HG03095 (cell line): ENCODE measurements at regions not wholly inside any gene's neighbourhood (a gene's known extent, or its start where the extent isn't known, plus 50 kb on each side); places are given as distances from the start of the nearest gene placed in this dataset.
"Not testable (repeated sequence)": the region's sequence is repeated elsewhere in the genome, so short reads cannot be mapped to it uniquely, and the experiment has no call there.

Source experiments
- ATAC-seq: cut with Tn5 transposase; IDR thresholded peaks from one replicate; pipeline ENCODE4 v1.9.1; 2021; ENCODE audit warnings: moderate library complexity; ENCODE audit not compliant: unreplicated experiment

DNA sequence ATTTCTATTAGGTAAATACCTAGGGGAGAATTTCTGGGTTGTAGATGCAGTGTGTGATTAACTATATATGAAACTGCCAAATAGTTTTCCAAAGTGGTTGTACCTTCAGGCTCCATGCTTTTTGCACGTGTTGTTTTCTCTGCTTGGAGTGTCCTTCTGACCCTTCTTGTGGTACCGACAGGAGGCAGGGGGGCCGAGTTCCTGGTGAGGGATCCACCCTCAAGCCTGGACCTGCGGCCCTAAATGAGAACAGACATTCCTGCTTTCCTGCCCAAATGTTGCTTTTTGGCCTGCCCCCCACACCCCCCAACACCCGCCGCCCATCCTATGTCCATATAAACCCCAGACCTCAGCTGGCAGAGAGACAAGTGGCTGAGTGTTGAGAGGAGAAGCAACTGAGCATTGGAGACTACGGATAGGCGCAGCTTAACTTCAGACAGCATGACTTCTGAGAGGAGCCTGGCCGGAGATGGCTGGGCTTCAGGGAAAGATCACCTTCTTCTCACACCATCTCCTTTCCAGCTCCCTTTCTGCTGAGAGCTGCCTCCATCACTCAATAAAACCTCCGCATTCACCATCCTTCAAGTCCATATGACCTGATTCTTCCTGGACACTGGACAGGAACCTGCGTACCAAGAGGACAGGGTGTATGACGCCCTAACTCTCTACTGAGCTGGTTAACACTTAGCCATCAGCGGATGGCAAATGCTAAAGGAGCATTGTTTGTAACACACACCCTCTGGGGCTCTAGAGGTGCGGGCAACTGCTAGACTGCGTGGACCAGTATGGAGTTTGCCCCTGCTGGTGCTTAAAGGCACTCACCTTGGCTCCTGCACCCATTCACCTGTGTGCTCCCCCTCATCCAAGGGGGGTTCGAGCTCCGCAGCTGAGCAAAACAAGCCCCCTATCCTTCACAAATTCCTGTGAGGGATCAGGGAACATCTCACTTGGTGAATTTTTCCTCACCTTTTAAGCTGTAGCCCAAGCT, 194.7 kb upstream of the FBXO33 start:
- no peak for ATAC-seq

DNA sequence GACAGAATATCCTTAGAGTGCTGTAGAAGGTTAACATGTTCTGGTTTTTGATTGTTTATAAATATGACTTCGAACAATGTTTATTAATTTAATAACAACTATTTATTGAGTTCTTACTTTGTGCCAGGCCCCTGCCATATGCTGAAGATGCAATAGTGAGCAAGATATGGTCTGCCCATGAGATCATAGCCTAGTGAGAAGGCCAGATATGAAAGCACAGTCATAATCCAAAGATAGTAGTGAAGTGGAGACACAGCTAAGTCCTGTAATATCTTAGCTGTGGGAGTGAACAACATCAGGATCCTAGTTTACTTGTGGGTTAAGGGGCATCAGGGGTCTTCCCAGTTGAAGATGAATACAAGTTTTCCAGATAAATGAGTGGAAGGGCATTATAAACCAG, 189.4 kb upstream of the FBXO33 start:
- no peak for ATAC-seq

DNA sequence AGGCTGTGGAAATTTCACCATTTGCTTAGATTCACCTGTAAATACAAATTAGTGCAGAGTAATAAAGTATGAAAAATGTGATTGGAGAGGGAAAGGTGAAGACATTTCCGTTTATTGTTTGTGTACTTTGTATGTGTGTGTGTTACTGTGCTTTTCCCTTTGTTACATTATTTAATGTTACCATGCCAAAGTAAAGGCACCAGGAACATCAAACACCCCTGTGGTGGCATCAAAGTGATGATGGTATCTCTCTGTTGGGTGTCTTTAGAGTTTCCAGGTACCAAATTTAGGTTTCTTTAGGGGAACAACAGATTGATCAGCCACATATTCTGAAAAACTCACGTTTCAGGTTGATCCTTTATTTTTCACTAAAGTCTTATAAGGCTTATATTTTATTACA, 189.0 kb upstream of the FBXO33 start:
- no peak for ATAC-seq

DNA sequence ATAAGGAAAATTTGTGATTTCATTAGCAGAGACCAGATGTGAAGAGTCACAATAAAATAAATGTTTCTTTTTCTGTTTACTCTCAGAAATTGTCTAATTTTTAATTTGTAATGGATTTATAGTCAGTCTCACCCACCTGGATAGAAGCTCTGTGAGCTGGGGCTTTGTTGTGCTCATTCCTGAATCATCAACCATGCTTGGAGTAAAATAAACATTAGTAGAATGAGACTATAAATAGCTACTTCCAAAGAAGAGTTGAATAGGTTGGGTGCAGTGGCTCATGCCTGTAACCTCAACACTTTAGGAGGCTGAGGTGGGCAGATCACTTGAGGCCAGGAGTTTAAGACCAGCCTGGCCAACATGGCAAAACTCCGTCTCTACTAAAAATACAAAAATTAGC, 185.3 kb upstream of the FBXO33 start:
- no peak for ATAC-seq

DNA sequence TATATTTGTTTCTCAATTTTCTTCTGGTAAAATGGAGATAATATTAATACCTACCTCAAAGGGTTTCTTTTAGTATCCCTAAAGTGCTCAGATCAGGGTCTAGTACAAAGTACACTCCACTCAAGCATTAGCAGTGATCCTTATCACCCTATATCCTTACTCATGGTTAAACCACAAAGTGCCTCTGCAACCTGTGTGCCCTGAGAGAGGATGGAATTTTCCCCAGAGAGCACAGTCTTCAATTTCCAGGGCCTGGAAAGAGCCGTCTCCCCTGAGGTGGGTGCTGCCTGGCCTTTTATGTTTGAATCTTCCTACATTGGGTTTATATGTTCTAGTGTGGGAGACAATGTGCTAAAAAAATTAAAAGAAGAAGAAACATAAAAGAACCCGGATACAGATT, 183.1 kb upstream of the FBXO33 start:
- no peak for ATAC-seq

DNA sequence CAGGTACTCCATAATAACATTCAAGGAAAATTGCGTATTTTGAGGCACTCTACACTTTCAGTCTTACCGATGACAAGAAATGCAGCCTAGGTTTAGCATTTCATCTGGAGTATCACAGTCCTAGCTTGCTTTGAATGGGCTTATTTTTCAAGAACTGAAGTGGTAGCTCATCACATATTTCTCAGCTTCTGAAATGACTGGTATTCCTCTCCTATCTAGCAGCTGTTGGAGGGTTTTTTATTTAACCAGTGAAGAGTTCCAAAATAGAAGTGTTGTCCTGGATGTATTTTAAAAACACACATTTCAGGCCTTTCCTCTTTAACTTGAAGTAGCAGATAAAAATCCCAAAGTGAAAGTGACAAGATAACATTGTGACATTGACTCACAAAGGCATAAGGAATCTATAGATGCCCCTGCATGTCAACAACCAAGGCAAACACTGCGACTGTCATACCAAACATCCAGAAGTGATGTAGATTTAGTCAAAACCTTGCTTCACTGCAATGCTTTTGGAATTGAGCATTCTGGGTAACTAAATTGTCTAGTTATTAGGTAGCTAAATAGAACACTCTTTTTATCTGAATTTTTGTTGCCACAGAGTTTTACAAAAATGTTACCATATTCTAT, 182.2 kb upstream of the FBXO33 start:
- ATAC-seq = no peak

DNA sequence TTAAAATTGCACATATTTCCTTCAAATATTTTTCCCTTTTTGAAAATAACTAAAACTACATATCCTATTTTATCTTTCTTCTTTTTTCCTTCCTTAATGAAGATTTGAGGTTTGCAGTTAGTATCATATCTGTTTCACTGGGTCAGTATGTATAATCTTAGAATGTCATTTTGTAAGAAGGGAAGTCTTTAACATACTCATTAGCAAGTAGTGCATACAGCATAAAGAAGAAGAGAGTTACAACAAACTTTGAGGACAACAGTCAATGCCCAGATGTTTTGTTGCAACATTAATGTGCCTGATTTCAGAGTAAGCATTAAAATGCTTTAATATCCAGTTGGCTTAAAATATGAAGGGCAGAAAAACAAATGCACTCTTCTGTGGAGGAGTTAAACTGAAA, 176.9 kb upstream of the FBXO33 start:
- no peak for ATAC-seq

DNA sequence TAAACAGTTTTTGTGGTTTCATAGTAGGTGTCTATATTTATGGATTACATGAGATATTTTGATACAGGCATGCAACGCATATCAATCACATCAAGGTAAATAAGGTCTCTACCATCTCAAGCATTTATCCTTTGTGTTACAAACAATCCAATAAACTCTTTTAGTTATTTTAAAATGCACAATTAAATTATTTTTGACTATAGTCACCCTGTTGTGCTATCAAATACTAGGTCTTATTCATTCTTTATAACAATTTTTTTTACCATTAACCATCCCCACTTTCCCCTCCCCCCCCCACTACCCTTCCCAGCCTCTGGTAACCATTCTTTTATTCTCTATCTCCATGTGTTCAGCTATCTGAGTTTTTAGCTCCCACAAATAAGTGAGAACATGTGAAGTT, 175.7 kb upstream of the FBXO33 start:
- ATAC-seq = no peak

DNA sequence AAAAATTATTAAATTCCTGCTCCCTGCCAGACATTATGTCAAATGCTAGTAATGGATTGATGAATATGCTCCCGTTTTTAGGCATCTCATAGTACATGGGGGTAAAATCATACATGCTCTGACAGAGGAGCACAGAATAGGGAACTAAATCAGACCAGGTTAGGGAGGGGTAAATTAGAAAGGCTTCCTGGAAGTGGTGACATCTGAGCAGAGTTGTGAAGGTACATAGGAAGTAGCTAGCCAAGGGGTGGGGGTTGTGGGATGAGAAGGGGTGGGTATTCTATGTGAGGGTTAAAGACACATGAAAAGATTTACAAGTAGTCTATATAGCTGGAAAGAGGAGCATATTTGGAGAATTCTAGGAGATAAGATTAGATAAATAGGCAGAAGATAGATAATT, 171.7 kb upstream of the FBXO33 start:
- no peak for ATAC-seq

DNA sequence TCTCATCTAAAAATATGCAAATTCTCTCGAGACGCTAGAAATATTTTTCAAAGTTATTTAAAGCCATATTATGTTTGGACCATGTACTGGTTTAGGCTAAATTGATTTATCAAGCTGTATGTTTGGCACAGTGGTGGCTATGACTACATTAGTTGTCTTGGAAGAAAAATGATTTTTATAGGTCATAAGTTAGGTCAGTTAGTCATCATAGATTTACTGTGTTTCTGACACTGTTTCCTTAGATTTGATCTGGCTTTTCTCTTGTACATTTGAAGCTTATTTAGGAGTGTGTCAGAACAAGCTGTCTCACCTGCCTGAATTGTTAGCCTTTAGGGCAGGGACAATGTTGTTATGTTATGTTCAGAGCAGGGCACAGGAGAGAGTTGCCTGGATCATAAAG, 161.1 kb upstream of the FBXO33 start:
- ATAC-seq = no peak

DNA sequence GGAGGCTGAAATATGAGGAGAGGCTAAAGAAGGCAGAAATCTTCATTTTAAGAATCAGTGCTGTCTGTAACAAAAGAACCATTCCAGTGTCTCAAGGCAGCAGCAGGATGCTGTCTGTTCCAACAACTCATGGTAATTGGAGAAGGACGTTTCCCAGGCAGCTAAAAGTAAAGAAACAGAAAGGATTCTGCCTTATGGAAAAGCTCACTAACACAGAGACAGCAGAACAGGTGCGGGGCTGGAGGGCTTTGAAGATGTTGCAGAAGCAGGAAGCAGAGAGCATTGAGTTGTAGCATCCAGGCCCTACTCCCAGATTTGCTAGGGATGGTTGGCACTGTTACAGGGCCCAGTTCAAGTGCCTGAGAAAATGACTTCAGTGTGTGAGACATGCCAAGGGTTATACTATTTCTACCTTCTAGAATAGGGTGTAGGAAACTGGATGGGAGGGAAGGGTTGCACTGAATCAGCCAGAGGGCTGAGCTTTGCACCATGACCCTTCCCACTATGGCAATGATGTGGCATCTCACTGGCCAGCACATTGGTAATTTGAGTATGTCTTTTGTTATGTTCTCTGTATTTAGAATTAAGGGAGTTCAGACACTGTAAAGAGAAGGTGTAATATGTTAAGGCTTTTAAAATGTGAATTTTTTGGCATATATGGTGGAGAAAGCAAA, 160.0 kb upstream of the FBXO33 start:
- ATAC-seq = no peak

DNA sequence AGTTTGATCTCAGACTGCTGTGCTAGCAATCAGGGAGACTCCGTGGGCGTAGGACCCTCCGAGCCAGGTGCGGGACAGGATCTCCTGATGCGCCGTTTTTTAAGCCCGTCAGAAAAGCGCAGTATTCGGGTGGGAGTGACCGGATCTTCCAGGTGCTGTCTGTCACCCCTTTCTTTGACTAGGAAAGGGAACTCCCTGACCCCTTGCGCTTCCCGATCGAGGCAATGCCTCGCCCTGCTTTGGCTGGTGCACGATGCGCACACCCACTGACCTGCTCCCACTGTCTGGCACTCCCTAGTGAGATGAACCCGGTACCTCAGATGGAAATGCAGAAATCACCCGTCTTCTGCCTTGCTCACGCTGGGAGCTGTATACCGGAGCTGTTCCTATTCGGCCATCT, 157.6 kb upstream of the FBXO33 start:
- ATAC-seq = not testable (repeated sequence)

DNA sequence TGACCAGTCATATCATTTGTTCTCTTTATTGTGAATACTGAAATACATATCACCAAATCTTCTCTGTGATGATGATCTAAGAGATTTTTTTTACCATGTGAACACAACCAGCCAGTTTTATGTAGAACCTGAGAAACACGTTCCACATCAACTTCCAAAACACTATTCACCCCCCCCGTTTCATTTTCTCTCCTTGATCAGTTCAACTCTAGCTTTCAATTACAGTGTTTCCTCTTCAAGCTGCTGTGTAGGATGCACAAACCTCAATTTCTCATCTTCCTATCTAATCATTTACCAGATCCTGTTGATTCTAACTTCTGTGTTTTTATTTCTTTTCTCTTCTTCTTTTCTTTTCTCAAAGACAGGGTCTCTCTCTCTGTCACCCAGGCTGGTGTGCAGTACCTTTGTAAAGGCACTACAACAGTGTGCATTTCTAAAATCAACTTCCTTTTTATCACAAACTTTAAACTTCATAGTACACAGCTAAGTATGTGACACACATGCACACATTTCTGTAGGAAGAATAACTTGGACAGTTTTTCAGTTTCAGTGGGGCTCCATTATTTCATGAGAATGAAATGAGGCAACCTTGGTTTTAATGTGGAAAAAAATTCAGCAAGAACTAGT, 149.9 kb upstream of the FBXO33 start:
- ATAC-seq = no peak

DNA sequence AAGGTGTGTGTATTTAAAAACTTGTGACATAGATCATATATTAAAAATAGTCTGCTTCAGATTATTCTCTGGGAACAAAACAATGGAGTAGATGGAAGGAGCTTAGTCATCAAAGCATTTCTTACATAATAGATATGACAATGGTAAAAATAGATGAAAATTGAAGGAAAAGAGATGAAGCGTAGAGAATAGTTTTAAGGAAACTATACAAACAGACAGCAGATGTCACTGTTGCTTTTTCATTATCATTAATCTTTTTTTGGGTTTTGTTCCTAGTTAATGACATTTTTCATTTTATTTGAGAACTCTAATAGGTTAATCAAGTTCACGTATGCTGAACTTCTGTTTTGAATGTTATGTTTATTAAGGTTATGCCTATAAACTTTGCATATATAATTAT, 149.2 kb upstream of the FBXO33 start:
- ATAC-seq = no peak

DNA sequence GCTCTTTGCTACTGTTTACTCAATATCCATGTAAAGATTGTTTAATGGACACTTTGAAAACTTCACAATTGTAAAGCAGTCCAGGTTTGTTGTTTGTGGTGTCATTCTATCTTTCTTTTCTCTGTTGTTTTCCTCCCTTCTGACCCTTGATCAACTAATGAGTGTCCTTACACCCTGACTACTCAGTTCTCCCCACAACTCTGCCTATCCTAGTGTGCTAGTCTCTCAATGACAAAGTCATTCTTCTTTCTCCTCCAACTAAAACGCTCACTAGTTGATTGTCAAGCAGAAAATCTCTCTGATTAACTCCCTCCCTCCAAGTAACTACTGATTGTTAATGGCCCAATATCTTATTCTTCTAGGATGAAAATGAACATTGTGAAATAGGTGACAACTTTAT, 148.5 kb upstream of the FBXO33 start:
- no peak for ATAC-seq

DNA sequence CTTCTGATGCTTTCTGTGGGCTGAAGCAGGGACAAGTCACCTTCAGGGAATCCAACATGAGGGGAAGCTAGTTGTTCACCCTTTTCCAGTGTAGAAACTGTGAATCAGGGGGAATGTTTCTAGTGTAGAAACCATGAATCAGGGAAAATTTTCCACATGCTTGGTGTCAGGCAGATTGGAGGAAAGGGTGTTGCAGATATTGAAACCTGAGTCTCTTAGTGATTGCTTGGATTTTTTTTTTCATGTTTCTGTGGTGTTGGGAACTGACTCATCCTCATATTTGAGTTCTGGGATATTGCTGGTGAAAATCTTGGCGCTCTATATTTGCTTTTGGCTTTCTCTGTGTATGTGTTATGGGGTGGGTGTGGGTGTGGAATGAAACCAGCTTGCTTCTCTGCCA, 144.5 kb upstream of the FBXO33 start:
- ATAC-seq = no peak

DNA sequence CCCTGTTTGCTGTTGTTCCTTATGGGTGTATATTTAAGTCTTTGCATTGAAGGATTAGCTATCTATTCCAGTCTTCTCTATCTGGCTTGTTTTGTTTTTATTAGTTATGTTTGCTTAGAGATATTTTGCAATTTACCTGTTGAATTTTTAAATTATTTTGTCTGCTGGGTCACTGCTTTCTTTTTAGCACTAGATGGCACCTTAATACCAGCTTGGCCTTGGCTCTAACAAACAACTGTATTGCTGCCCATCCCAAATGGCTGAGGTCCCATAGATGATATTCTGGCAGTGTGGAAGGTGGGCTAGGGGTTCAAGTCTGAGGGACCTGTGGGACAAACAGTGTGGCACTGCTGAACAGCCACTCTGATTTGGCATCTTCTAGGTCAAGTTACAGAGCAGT, 144.0 kb upstream of the FBXO33 start:
- ATAC-seq = no peak

DNA sequence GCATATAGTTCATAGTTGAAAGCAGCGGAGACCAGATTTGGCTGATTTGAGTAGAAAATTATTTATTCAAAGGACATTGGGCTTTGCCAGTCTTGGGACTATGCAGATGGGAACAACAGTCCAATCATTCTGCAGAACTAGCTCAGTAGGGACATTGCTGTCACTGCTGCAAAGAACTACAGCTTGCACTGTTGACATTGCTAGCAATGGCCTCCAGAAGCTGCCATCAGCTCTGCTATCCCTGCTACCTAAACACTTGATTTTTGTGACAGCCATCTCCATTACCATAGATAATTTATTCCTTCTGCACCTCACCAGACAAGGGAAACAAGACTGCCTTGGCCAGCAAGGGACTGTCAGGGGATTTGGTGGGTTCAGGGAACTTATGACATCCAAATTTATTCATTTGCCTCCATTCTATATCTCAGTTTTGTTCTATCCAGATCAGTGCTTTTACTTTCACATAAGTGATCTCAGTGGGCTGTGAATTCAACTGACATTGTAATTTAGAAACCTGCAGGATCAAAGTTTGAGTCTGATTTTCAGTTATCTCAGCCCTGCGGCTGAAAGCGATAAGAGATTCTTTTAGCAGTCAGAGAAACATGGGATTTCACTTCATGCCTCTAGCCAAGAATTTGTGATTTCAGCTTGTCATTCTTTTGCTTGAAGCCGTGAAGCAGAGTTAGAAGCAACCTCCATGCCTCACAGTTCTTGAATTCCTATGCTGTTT, 136.7 kb upstream of the FBXO33 start:
- no peak for ATAC-seq

DNA sequence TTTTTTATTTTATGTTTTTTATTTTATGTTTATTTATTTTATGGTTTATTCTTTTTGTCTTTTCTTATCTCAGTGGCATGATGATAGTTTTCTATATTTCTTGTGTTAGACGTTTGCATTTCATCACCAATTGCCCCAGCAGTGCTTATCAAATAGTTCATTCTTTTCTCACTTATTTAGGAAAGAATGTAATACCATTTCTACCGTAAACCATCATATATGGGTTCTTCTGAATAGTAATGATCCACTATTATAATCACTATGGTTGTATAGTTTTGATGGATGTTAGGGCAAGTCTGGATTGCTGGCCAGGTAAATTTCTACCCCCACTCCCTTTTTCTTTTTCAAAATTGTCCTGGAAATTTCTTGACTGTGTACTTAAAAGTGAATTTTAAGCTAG, 134.6 kb upstream of the FBXO33 start:
- ATAC-seq = no peak

DNA sequence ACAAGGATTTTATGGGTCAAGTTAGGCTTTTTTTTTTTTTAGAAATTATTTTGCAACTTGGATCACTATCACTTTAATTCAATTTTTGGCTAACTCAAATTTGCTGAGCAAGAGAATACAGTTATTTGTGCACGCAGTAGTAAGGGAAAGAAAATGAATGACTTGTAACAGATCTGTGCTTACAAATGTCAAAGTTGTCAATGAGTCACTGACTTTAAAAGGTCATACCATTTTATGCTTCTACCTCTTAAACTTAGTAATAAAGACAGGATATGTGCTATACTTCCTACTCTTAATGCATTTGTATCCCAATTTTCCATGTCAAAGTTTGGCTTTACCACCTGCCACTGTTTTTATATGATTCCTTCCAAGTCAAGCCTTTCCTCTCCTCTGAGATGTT, 131.1 kb upstream of the FBXO33 start:
- ATAC-seq = no peak

DNA sequence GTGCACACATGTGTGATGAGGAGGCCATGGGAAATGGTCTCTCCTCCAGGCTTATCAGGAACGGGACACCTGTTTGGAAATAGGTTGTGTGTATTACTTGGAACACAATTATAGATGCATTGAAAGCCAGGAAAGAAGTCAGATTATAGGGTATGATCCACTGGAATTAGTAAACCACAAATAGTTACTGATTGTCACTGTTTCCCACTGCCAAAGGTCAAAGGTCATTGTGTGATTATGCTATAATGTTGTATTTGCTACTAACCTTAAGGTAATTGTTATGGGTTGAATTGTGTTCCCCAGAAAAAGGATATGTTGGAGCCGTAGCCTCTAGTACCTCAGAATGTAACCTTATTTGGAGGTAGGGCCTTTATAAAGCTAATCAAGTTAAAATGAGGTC, 129.9 kb upstream of the FBXO33 start:
- ATAC-seq = no peak
